H1 (cell line): ENCODE measurements at regions not wholly inside any gene's neighbourhood (a gene's known extent, or its start where the extent isn't known, plus 50 kb on each side); places are given as distances from the start of the nearest gene placed in this dataset.

Experiments
- CTCF ChIA-PET: fragments of 300-600 bp; sonication (Branson Sonifier 250); formaldehyde crosslinking; loops from one replicate; lab custom pipeline; 2021; ENCODE audit not compliant: partially characterized antibody; lab: Charles Lee
- POLR2A ChIA-PET: fragments of 300-600 bp; sonication (Branson Sonifier 250); formaldehyde crosslinking; loops from one replicate; lab custom pipeline; 2021; ENCODE audit warnings: inconsistent platforms; ENCODE audit not compliant: partially characterized antibody; lab: Charles Lee
- DNase-seq, 2 experiments: peaks; one replicate each; pipeline versions ENCODE4 v3.0.0 to v3.0.0-alpha.2; 2010 to 2022; ENCODE audit warnings: low spot score in 2 of 2, low read depth in 1 of 2, mixed read lengths in 1 of 2
- FAIRE-seq: peaks from 2 replicates; lab custom pipeline; 2011; peaks lifted over from hg19 to GRCh38; lab: Jason Lieb, UNC
- H2AFZ ChIP-seq: 2 replicates; pipeline ENCODE4 v1.8.1; 2012; ENCODE audit warnings: low read length, inconsistent platforms
- H2AK5ac ChIP-seq: 2 replicates; pipeline ENCODE4 v1.6.1; 2013; ENCODE audit warnings: low read depth, low read length
- H2BK120ac ChIP-seq: replicated peaks from 2 replicates; pipeline ENCODE3; 2013; ENCODE audit warnings: low read depth, low read length, inconsistent platforms
- H2BK12ac ChIP-seq: 2 replicates; pipeline ENCODE4 v1.6.1; 2013; ENCODE audit warnings: low read depth, low read length
- H2BK15ac ChIP-seq: 2 replicates; pipeline ENCODE4 v1.6.1; 2013; ENCODE audit warnings: low read length
- H2BK20ac ChIP-seq: 2 replicates; pipeline ENCODE4 v1.6.1; 2013; ENCODE audit warnings: low read length
- H2BK5ac ChIP-seq: 2 replicates; pipeline ENCODE4 v1.6.1; 2013; ENCODE audit warnings: low read depth, low read length
- H3K14ac ChIP-seq: 2 replicates; pipeline ENCODE4 v1.6.1; 2013; ENCODE audit warnings: inconsistent platforms; ENCODE audit not compliant: insufficient read length
- H3K18ac ChIP-seq: 2 replicates; pipeline ENCODE4 v1.6.1; 2013; ENCODE audit warnings: low read length; ENCODE audit errors: extremely low read depth
- H3K23ac ChIP-seq: 2 replicates; pipeline ENCODE4 v1.6.1; 2013; ENCODE audit warnings: inconsistent platforms; ENCODE audit not compliant: insufficient read length
- H3K23me2 ChIP-seq: 2 replicates; pipeline ENCODE4 v1.6.1; 2013; ENCODE audit warnings: low read depth, low read length
- H3K27ac ChIP-seq: 2 replicates; pipeline ENCODE4 v1.6.1; 2011; ENCODE audit warnings: low read depth, low read length, inconsistent platforms
- H3K27me3 ChIP-seq, 4 experiments: replicated peaks in 1 of 4; 1 replicate in 1 of 4; 2 replicates in 3 of 4; pipeline versions ENCODE4 v1.6.1 to v1.8.1; 2011 to 2013; ENCODE audit warnings: low read length in 3 of 4, mild to moderate bottlenecking in 3 of 4, inconsistent platforms in 2 of 4, mixed read lengths in 2 of 4, moderate library complexity in 1 of 4; ENCODE audit not compliant: control insufficient read depth in 3 of 4, insufficient read depth in 3 of 4; ENCODE audit errors: extremely low read depth in 1 of 4
- H3K36me3 ChIP-seq, 4 experiments: 2 replicates each; pipeline versions ENCODE4 v1.6.1 to v1.8.1; 2011 to 2013; ENCODE audit warnings: mild to moderate bottlenecking in 4 of 4, low read length in 3 of 4, moderate library complexity in 2 of 4, control low read depth in 1 of 4, inconsistent platforms in 1 of 4; ENCODE audit not compliant: insufficient read depth in 4 of 4, control insufficient read depth in 2 of 4
- H3K4ac ChIP-seq: replicated peaks from 2 replicates; pipeline ENCODE3; 2013; ENCODE audit warnings: low read length, low read depth, mixed read lengths, inconsistent platforms; ENCODE audit not compliant: insufficient read length
- H3K4me1 ChIP-seq, 4 experiments: replicated peaks in 1 of 4; 1 replicate in 1 of 4; 2 replicates in 3 of 4; pipeline versions ENCODE4 v1.6.1 to v1.8.1; 2011 to 2013; ENCODE audit warnings: low read length in 3 of 4, inconsistent platforms in 2 of 4, mixed read lengths in 1 of 4; ENCODE audit not compliant: insufficient read depth in 4 of 4, control insufficient read depth in 3 of 4
- H3K4me2 ChIP-seq, 2 experiments: 2 replicates each; pipeline versions ENCODE4 v1.6.1 to v1.8.1; 2011 to 2013; ENCODE audit warnings: low read depth in 2 of 2, low read length in 2 of 2, control low read depth in 1 of 2, inconsistent platforms in 1 of 2, mild to moderate bottlenecking in 1 of 2; ENCODE audit not compliant: insufficient read depth in 1 of 2
- H3K4me3 ChIP-seq, 4 experiments: fragments of 200-600, 300-600 bp in 1 of 4; sonication (generic), shearing (Covaris generic), sonication (Bioruptor Twin) in 1 of 4; 2 replicates each; pipeline versions ENCODE4 v1.5.1 to v1.8.1; 2011 to 2016; ENCODE audit warnings: low read length in 4 of 4, low read depth in 3 of 4, control low read depth in 2 of 4, inconsistent platforms in 2 of 4, mild to moderate bottlenecking in 2 of 4, mixed read lengths in 1 of 4, moderate library complexity in 1 of 4; ENCODE audit not compliant: insufficient read depth in 2 of 4; ENCODE audit errors: extremely low read depth in 1 of 4
- H3K56ac ChIP-seq: replicated peaks from 2 replicates; pipeline ENCODE3; 2013; ENCODE audit warnings: low read depth, mild to moderate bottlenecking, mixed read lengths, low read length, inconsistent platforms; ENCODE audit not compliant: insufficient read length
- H3K79me1 ChIP-seq: 2 replicates; pipeline ENCODE4 v1.6.1; 2013; ENCODE audit warnings: low read depth, low read length, control low read depth
- H3K79me2 ChIP-seq, 2 experiments: 2 replicates each; pipeline versions ENCODE4 v1.6.1 to v1.8.1; 2012 to 2013; ENCODE audit warnings: low read length in 2 of 2, mild to moderate bottlenecking in 2 of 2, inconsistent platforms in 1 of 2; ENCODE audit not compliant: insufficient read depth in 2 of 2, control insufficient read depth in 1 of 2
- H3K9ac ChIP-seq, 4 experiments: replicated peaks in 1 of 4; 1 replicate in 1 of 4; 2 replicates in 3 of 4; pipeline versions ENCODE4 v1.6.1 to v1.8.1; 2011 to 2013; ENCODE audit warnings: low read depth in 3 of 4, low read length in 3 of 4, control low read depth in 2 of 4, mild to moderate bottlenecking in 2 of 4, moderate library complexity in 2 of 4, inconsistent platforms in 1 of 4; ENCODE audit errors: extremely low read depth in 1 of 4
- H3K9me3 ChIP-seq, 2 experiments: 2 replicates each; pipeline versions ENCODE4 v1.6.1 to v1.8.1; 2012 to 2013; ENCODE audit warnings: mild to moderate bottlenecking in 2 of 2, moderate library complexity in 2 of 2, control low read depth in 1 of 2, inconsistent platforms in 1 of 2, low read depth in 1 of 2, low read length in 1 of 2, mixed read lengths in 1 of 2; ENCODE audit not compliant: insufficient read depth in 2 of 2
- H4K20me1 ChIP-seq, 2 experiments: replicated peaks in 1 of 2; 2 replicates each; pipeline versions ENCODE3 to v1.8.1; 2011 to 2013; ENCODE audit warnings: inconsistent platforms in 2 of 2, low read length in 2 of 2, mild to moderate bottlenecking in 1 of 2; ENCODE audit not compliant: insufficient read depth in 2 of 2, control insufficient read depth in 1 of 2
- H4K5ac ChIP-seq: 2 replicates; pipeline ENCODE4 v1.6.1; 2013; ENCODE audit warnings: low read length, low read depth, mixed read lengths, inconsistent platforms; ENCODE audit not compliant: insufficient read length
- H4K8ac ChIP-seq: 2 replicates; pipeline ENCODE4 v1.8.0; 2013; ENCODE audit warnings: mild to moderate bottlenecking, moderate library complexity, low read length, inconsistent platforms; ENCODE audit not compliant: insufficient read depth; ENCODE audit errors: extremely low read depth
- H4K91ac ChIP-seq: replicated peaks from 2 replicates; pipeline ENCODE3; 2013; ENCODE audit warnings: low read length, mixed read lengths, inconsistent platforms; ENCODE audit not compliant: insufficient read length
- ASH2L ChIP-seq: fragments of 200-600, 300-600 bp; sonication (generic); IDR thresholded peaks from one replicate; pipeline ENCODE4 v1.7.1; 2017; ENCODE audit warnings: low read length
- BCL11A ChIP-seq, 2 experiments: IDR thresholded peaks; one replicate each; pipeline ENCODE4 v1.6.1; 2011; ENCODE audit warnings: low read depth in 2 of 2, low read length in 2 of 2, mild to moderate bottlenecking in 2 of 2
- CREB1 ChIP-seq: IDR thresholded peaks from 2 replicates; pipeline ENCODE4 v1.6.1; 2012; ENCODE audit warnings: inconsistent platforms
- FOSL1 ChIP-seq: IDR thresholded peaks from 2 replicates; pipeline ENCODE4 v1.6.1; 2011; ENCODE audit warnings: mild to moderate bottlenecking, low read depth, low read length, moderate library complexity; ENCODE audit not compliant: insufficient read depth
- JUN ChIP-seq: IDR thresholded peaks from 2 replicates; pipeline ENCODE4 v1.6.1; 2011; ENCODE audit warnings: low read depth, mild to moderate bottlenecking, improper control_type of control experiment, low read length
- KDM1A ChIP-seq: fragments of 200-600, 300-600 bp; sonication (generic); IDR thresholded peaks from 2 replicates; pipeline ENCODE4 v1.7.1; 2016; ENCODE audit warnings: mild to moderate bottlenecking, low read length, borderline replicate concordance
- MAX ChIP-seq: IDR thresholded peaks from 2 replicates; pipeline ENCODE4 v1.6.1; 2012; ENCODE audit warnings: inconsistent platforms
- NANOG ChIP-seq: IDR thresholded peaks from 2 replicates; pipeline ENCODE4 v1.6.1; 2011; ENCODE audit warnings: low read length, low read depth, mild to moderate bottlenecking, inconsistent platforms; ENCODE audit not compliant: insufficient read depth, poor library complexity, severe bottlenecking
- TAF1 ChIP-seq: IDR thresholded peaks from 2 replicates; pipeline ENCODE4 v1.6.1; 2011; ENCODE audit warnings: mild to moderate bottlenecking, low read depth, low read length
- WGBS, 2 experiments: shearing (Covaris generic) in 1 of 2; methylation state at CpG; one replicate each; pipeline versions ENCODE4 v1.1.6 to v1.1.7; 2013 to 2015; ENCODE audit warnings: low lambda C conversion rate in 2 of 2, mixed read lengths in 2 of 2, inconsistent platforms in 1 of 2, low coverage in 1 of 2, missing lambda C conversion rate in 1 of 2; ENCODE audit not compliant: insufficient replicate concordance in 2 of 2, insufficient coverage in 1 of 2, insufficient read length in 1 of 2; ENCODE audit errors: extremely low coverage in 1 of 2, missing lambda C conversion rate in 1 of 2; 5-methylcytosine and 5-hydroxymethylcytosine counted together

- peaks cover 71 to 92% of the 10 kb centered on the region in 2 experiments for H3K9me3 ChIP-seq
- H3K14ac ChIP-seq = no peak overlapping the region
- CTCF ChIA-PET = no interaction called here
- DNase-seq (no peak), FAIRE-seq (no peak)
- no peak overlapping the region for H3K27ac ChIP-seq
- H3K23me2 ChIP-seq = no peaks in the 10 kb centered on the region
- H4K20me1 ChIP-seq = no peaks in the 10 kb centered on the region
- H3K36me3 ChIP-seq = no peaks in the 10 kb centered on the region
- H4K8ac ChIP-seq = no peak overlapping the region
- no peak overlapping the region for H4K91ac ChIP-seq
- H2BK20ac ChIP-seq = no peak overlapping the region
- H2BK5ac ChIP-seq = no peak overlapping the region
- H3K9ac ChIP-seq = no peak overlapping the region
- POLR2A ChIA-PET = no interaction called here
- H3K27me3 ChIP-seq = no peaks in the 10 kb centered on the region
- no peak overlapping the region for H3K18ac ChIP-seq
- H3K79me2 ChIP-seq = no peaks in the 10 kb centered on the region
- no peak overlapping the region for H2BK120ac ChIP-seq
- no peak overlapping the region for H2BK15ac ChIP-seq
- no peak overlapping the region for H2AK5ac ChIP-seq
- no peak overlapping the region for H4K5ac ChIP-seq
- H3K4me1 ChIP-seq = no peaks in the 10 kb centered on the region
- no peak overlapping the region for H3K56ac ChIP-seq
- no peak overlapping the region for H2AFZ ChIP-seq
- WGBS, 2 experiments = 74% methylated on average over 3 of the region's 3 CpGs; no CpG with 5 or more reads in 1 of the 2 experiments
- no peak overlapping the region for H3K4me2 ChIP-seq
- no peak overlapping the region for H3K4ac ChIP-seq
- no peak overlapping the region for H2BK12ac ChIP-seq
- no peaks in the 10 kb centered on the region for H3K79me1 ChIP-seq
- no peak overlapping the region for H3K4me3 ChIP-seq
- H3K23ac ChIP-seq = no peak overlapping the region
- TF ChIP-seq NANOG = no peak
- TF ChIP-seq FOSL1 = no peak
- no peak for TF ChIP-seq ASH2L
- TF ChIP-seq KDM1A = no peak
- TF ChIP-seq JUN = no peak
- TF ChIP-seq CREB1 = no peak
- no peak for TF ChIP-seq BCL11A (IDR thresholded peaks at IDR 0.05; ENCODE audit: low read depth in 2 of 2, low read length in 2 of 2)
- no peak for TF ChIP-seq TAF1
- no peak for TF ChIP-seq MAX
Measured at GRCh38 chr19:23055501-23055900, 52.5 kb upstream of the ZNF728 start.
